ENCODE measurements at regions not wholly inside any gene's neighbourhood (a gene's known extent, or its start where the extent isn't known, plus 50 kb on each side); places are given as distances from the start of the nearest gene placed in this dataset.

GRCh38 chrX:39307488-39307887 lies 506.2 kb downstream of the MID1IP1 start:
- no peak for DNase-seq

GRCh38 chrX:39308126-39308525 lies 506.9 kb downstream of the MID1IP1 start:
- no peak for DNase-seq

- no peak for DNase-seq
Measured at GRCh38 chrX:39309018-39309635, 507.9 kb downstream of the MID1IP1 start.

- no peak for DNase-seq
Measured at GRCh38 chrX:39309721-39310152, 508.5 kb downstream of the MID1IP1 start.

- no peak for DNase-seq
Measured at GRCh38 chrX:39310891-39311290, 509.6 kb downstream of the MID1IP1 start.

- DNase-seq: no peak
Measured at GRCh38 chrX:39311646-39312045, 510.4 kb downstream of the MID1IP1 start.

- no peak for DNase-seq
Measured at GRCh38 chrX:39313146-39313545, 511.9 kb downstream of the MID1IP1 start.

- DNase-seq: no peak
Measured at GRCh38 chrX:39318506-39319343, 517.5 kb downstream of the MID1IP1 start.

- peak; percentile 74 for DNase-seq
Measured at GRCh38 chrX:39320165-39320564, 518.9 kb downstream of the MID1IP1 start.

- DNase-seq: no peak
Measured at GRCh38 chrX:39322496-39322895, 521.2 kb downstream of the MID1IP1 start.

GRCh38 chrX:39324233-39324930 lies 523.1 kb downstream of the MID1IP1 start:
- DNase-seq: peak; percentile 49

GRCh38 chrX:39327255-39327654 lies 526.0 kb downstream of the MID1IP1 start:
- no peak for DNase-seq

GRCh38 chrX:39327705-39328104 lies 526.4 kb downstream of the MID1IP1 start:
- no peak for DNase-seq

- no peak for DNase-seq
Measured at GRCh38 chrX:39328661-39329060, 527.4 kb downstream of the MID1IP1 start.

- DNase-seq: no peak
Measured at GRCh38 chrX:39331082-39331704, 529.9 kb downstream of the MID1IP1 start.

- no peak for DNase-seq
Measured at GRCh38 chrX:39333451-39333850, 532.2 kb downstream of the MID1IP1 start.

GRCh38 chrX:39335513-39336235 lies 534.4 kb downstream of the MID1IP1 start:
- no peak for DNase-seq

GRCh38 chrX:39336671-39337311 lies 535.5 kb downstream of the MID1IP1 start:
- DNase-seq: peak; percentile 59

GRCh38 chrX:39337451-39337850 lies 536.2 kb downstream of the MID1IP1 start:
- DNase-seq: peak; percentile 72

GRCh38 chrX:39338583-39338982 lies 537.3 kb downstream of the MID1IP1 start:
- no peak for DNase-seq

GRCh38 chrX:39356119-39356807 lies 555.0 kb downstream of the MID1IP1 start:
- no peak for DNase-seq

Measured in NCI-H446 treated with DMSO at 0.1 percent for 48 hours (cell line).